T-cell (primary cell): ENCODE measurements at regions not wholly inside any gene's neighbourhood (a gene's known extent, or its start where the extent isn't known, plus 50 kb on each side); places are given as distances from the start of the nearest gene placed in this dataset.
"Not testable (repeated sequence)": the region's sequence is repeated elsewhere in the genome, so short reads cannot be mapped to it uniquely, and the experiment has no call there.

Experiments used
- ATAC-seq, 4 experiments: fragments of 200-7000 bp in 3 of 4; fragments of 150-1000 bp in 1 of 4; cut with Tn5 transposase; replicated peaks in 1 of 4; 1 replicate in 3 of 4; 2 replicates in 1 of 4; pipeline ENCODE4 v1.10.0; 2021; ENCODE audit warnings: moderate library complexity in 3 of 4, mild to moderate bottlenecking in 2 of 4, moderate number of reproducible peaks in 1 of 4
- CTCF ChIA-PET, 2 donors: fragments of 300-600 bp; sonication (Branson Sonifier 250); formaldehyde crosslinking; loops; one replicate each; lab custom pipeline; 2022; ENCODE audit warnings: antibody characterized with exemption in 2 of 2; lab: Charles Lee
- POLR2A ChIA-PET, 2 donors: fragments of 300-600 bp; sonication (Branson Sonifier 250); formaldehyde crosslinking; loops; one replicate each; lab custom pipeline; 2022; ENCODE audit warnings: antibody characterized with exemption in 2 of 2; lab: Charles Lee
- DNase-seq, 35 experiments: peaks; one replicate each; pipeline versions ENCODE4 v3.0.0 to v3.0.0-alpha.2; 2013 to 2023
- H3K27ac ChIP-seq: one replicate; pipeline ENCODE4 v1.5.1; 2013; ENCODE audit warnings: low read length
- H3K27me3 ChIP-seq, 2 experiments: replicated peaks in 1 of 2; 1 replicate in 1 of 2; 2 replicates in 1 of 2; pipeline versions ENCODE4 v1.6.1 to v1.7.0; 2013; ENCODE audit warnings: low read length in 1 of 2, mixed read lengths in 1 of 2; ENCODE audit not compliant: control insufficient read depth in 2 of 2, insufficient read depth in 2 of 2; ENCODE audit errors: extremely low read depth in 1 of 2
- H3K36me3 ChIP-seq, 2 donors: 1 replicate in 1 of 2; 2 replicates in 1 of 2; pipeline versions ENCODE4 v1.6.1 to v1.7.0; 2013; ENCODE audit warnings: low read length in 1 of 2; ENCODE audit not compliant: control insufficient read depth in 2 of 2, insufficient read depth in 1 of 2; ENCODE audit errors: extremely low read depth in 1 of 2
- H3K4me1 ChIP-seq, 2 experiments: 1 replicate in 1 of 2; 2 replicates in 1 of 2; pipeline versions ENCODE4 v1.6.1 to v1.7.0; 2013; ENCODE audit warnings: low read length in 2 of 2, mixed read lengths in 1 of 2; ENCODE audit not compliant: insufficient read depth in 2 of 2, control insufficient read depth in 1 of 2; ENCODE audit errors: extremely low read depth in 1 of 2
- H3K4me3 ChIP-seq, 2 donors: 1 replicate in 1 of 2; 2 replicates in 1 of 2; pipeline versions ENCODE4 v1.5.1 to v1.7.0; 2013; ENCODE audit warnings: mild to moderate bottlenecking in 2 of 2, low read length in 1 of 2, moderate library complexity in 1 of 2; ENCODE audit not compliant: control insufficient read depth in 1 of 2; ENCODE audit errors: extremely low read depth in 1 of 2
- H3K9me3 ChIP-seq: 2 replicates; pipeline ENCODE4 v1.7.0; 2013
- H3K27ac Mint-ChIP-seq, 2 donors: one replicate each; pipeline ENCODE4 v1.8.0; 2020 to 2021; ENCODE audit warnings: mild to moderate bottlenecking in 2 of 2, mixed read lengths in 2 of 2
- H3K27me3 Mint-ChIP-seq, 2 donors: one replicate each; pipeline ENCODE4 v1.8.0; 2021 to 2022; ENCODE audit warnings: mixed read lengths in 2 of 2
- H3K36me3 Mint-ChIP-seq: one replicate; pipeline ENCODE4 v1.8.0; 2021; ENCODE audit warnings: mixed read lengths
- H3K4me1 Mint-ChIP-seq, 3 donors: one replicate each; pipeline ENCODE4 v1.8.0; 2020 to 2022; ENCODE audit warnings: mixed read lengths in 3 of 3, mild to moderate bottlenecking in 1 of 3
- H3K4me3 Mint-ChIP-seq, 3 donors: one replicate each; pipeline ENCODE4 v1.8.0; 2020 to 2022; ENCODE audit warnings: mild to moderate bottlenecking in 3 of 3, mixed read lengths in 3 of 3, moderate library complexity in 3 of 3
- H3K9me3 Mint-ChIP-seq, 3 donors: one replicate each; pipeline ENCODE4 v1.8.0; 2020 to 2022; ENCODE audit warnings: mixed read lengths in 3 of 3
- WGBS: methylation state at CpG from one replicate; pipeline ENCODE4 v1.1.5; 2013; ENCODE audit warnings: missing lambda C conversion rate; ENCODE audit not compliant: insufficient coverage; 5-methylcytosine and 5-hydroxymethylcytosine counted together

- H3K27me3 ChIP-seq = no peaks in the 10 kb centered on the region
- peaks cover 3 to 5% of the 10 kb centered on the region in 2 donors for H3K27me3 Mint-ChIP-seq
- ChIA-PET CTCF (no interaction called here), POLR2A (interaction anchor here in 1 of 2 donors (0.6 kb wide), 1 partner anchor 10 kb away, joined by 3 read pairs; no protein-coding TSS in a partner anchor)
- H3K4me1 ChIP-seq = no peaks in the 10 kb centered on the region
- H3K4me3 Mint-ChIP-seq = no peak overlapping the region
- no peak for ATAC-seq
- H3K9me3 Mint-ChIP-seq = peaks cover 0 to 11% (median 0%) of the 10 kb centered on the region in 3 donors
- H3K27ac ChIP-seq = no peak overlapping the region
- H3K36me3 ChIP-seq = no peaks in the 10 kb centered on the region
- no peaks in the 10 kb centered on the region for H3K36me3 Mint-ChIP-seq
- WGBS = no CpG with 5 or more reads among the region's 3 CpGs
- no peak overlapping the region for H3K27ac Mint-ChIP-seq
- H3K4me1 Mint-ChIP-seq = no peaks in the 10 kb centered on the region
- DNase-seq = no peak
- H3K4me3 ChIP-seq = no peak overlapping the region
- H3K9me3 ChIP-seq = no peaks in the 10 kb centered on the region
Observed at GRCh38 chr12:127041985-127042625, 1224.9 kb upstream of the TMEM132C start.

DNA sequence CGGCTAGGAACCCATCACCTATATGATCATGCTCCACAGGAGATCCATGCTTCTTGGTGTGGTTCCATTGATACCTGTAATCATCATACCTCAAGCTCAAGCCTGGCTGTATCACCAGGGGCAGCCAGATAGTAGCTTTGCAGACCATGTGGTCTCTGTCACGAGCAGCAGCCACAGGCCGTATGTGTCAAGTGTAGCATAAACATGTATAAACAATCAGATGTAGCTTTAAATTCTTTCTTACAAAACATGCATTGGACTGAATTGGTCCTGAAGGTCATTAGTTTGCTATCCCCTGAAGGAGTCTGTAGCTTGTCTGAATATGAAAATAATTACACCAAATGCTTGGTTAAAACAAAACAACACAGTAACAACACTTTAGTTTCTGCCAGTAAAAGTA is 1223.2 kb upstream of the TMEM132C start:
- Mint-ChIP-seq H3K27ac (no peak overlapping the region), H3K27me3 (peaks cover 3 to 5% of the 10 kb centered on the region in 2 donors), H3K9me3 (peaks cover 0 to 11% (median 2%) of the 10 kb centered on the region in 3 donors), H3K4me3 (no peak overlapping the region), H3K4me1 (no peaks in the 10 kb centered on the region), H3K36me3 (no peaks in the 10 kb centered on the region)
- Histone ChIP-seq H3K36me3 (no peaks in the 10 kb centered on the region), H3K27ac (no peak overlapping the region), H3K4me1 (no peaks in the 10 kb centered on the region), H3K4me3 (no peak overlapping the region), H3K27me3 (no peaks in the 10 kb centered on the region), H3K9me3 (no peaks in the 10 kb centered on the region)
- ChIA-PET CTCF (no interaction called here), POLR2A (no interaction called here)
- ATAC-seq = no peak
- no peak for DNase-seq
- no CpG with 5 or more reads among the region's 3 CpGs for WGBS

DNA sequence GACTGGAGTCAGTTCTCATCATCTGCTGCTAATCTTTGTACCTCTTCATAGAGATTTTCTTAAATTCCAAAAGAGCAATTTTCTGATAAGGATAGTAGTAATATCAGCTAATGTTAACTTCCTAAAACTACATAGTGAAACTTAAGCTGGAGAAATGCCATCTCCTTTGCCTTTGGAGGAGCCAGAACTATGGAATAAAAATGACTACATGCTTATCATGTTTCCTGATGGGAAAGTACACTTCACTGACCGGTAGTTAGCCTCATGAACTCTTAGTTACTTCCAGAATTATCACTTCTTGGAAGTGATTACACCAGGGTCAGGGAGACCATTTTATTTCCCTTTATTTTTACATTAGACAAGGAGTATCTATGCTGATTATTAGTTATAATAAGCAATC is 1222.1 kb upstream of the TMEM132C start:
- no peak for ATAC-seq
- WGBS = no CpG with 5 or more reads among the region's 1 CpG
- no peak for DNase-seq
- Mint-ChIP-seq H3K4me1 (no peaks in the 10 kb centered on the region), H3K27me3 (peaks cover 3 to 5% of the 10 kb centered on the region in 2 donors), H3K27ac (no peak overlapping the region), H3K9me3 (peaks cover 2 to 8% (median 4%) of the 10 kb centered on the region in 3 donors), H3K36me3 (no peaks in the 10 kb centered on the region), H3K4me3 (no peak overlapping the region)
- H3K27me3 ChIP-seq = no peaks in the 10 kb centered on the region
- H3K4me1 ChIP-seq = no peaks in the 10 kb centered on the region
- ChIA-PET CTCF (no interaction called here), POLR2A (no interaction called here)
- no peak overlapping the region for H3K27ac ChIP-seq
- no peak overlapping the region for H3K4me3 ChIP-seq
- H3K36me3 ChIP-seq = no peaks in the 10 kb centered on the region
- no peaks in the 10 kb centered on the region for H3K9me3 ChIP-seq

DNA sequence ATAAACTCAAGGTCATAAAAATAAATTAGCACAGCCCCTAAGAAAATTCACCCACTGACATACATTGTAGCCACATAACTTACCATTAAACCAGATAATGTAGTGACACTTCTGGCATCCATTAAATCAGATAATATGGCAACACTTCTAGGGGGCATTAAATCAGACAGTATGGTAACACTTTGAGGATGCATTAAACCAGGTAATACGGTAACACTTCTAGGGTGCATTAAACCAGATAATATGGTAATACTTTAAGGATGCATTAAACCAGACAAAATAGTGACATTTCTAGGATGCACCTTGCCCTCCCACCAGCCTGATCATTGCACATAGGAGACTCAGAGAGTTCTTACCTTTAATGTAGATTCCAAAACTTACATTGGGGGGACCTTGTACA is 1220.5 kb upstream of the TMEM132C start:
- Mint-ChIP-seq H3K36me3 (no peaks in the 10 kb centered on the region), H3K4me1 (no peaks in the 10 kb centered on the region), H3K4me3 (no peak overlapping the region), H3K27me3 (peaks cover 3 to 5% of the 10 kb centered on the region in 2 donors), H3K9me3 (peaks cover 2 to 6% (median 4%) of the 10 kb centered on the region in 3 donors), H3K27ac (no peak overlapping the region)
- Histone ChIP-seq H3K27me3 (no peaks in the 10 kb centered on the region), H3K36me3 (no peaks in the 10 kb centered on the region), H3K27ac (no peak overlapping the region), H3K4me1 (no peaks in the 10 kb centered on the region), H3K4me3 (no peak overlapping the region), H3K9me3 (no peaks in the 10 kb centered on the region)
- ATAC-seq (no peak), DNase-seq (no peak)
- WGBS = no CpG with 5 or more reads among the region's 1 CpG
- ChIA-PET POLR2A (no interaction called here), CTCF (no interaction called here)

- Mint-ChIP-seq H3K4me1 (no peaks in the 10 kb centered on the region), H3K27ac (no peak overlapping the region), H3K36me3 (no peaks in the 10 kb centered on the region), H3K4me3 (no peak overlapping the region), H3K9me3 (peaks cover 0 to 4% (median 2%) of the 10 kb centered on the region in 3 donors), H3K27me3 (peaks cover 0 to 4% of the 10 kb centered on the region in 2 donors)
- no peaks in the 10 kb centered on the region for H3K4me1 ChIP-seq
- ATAC-seq (no peak), DNase-seq (no peak)
- ChIA-PET CTCF (no interaction called here), POLR2A (no interaction called here)
- H3K9me3 ChIP-seq = no peaks in the 10 kb centered on the region
- no peaks in the 10 kb centered on the region for H3K27me3 ChIP-seq
- no peak overlapping the region for H3K4me3 ChIP-seq
- no peak overlapping the region for H3K27ac ChIP-seq
- WGBS = 86% methylated on average over 1 of the region's 1 CpG
- H3K36me3 ChIP-seq = no peaks in the 10 kb centered on the region
Observed at GRCh38 chr12:127048057-127048456, 1218.9 kb upstream of the TMEM132C start.

GRCh38 chr12:127048525-127048924 is 1218.4 kb upstream of the TMEM132C start:
- H3K4me1 Mint-ChIP-seq, CTCF ChIA-PET, H3K27me3 ChIP-seq, H3K9me3 Mint-ChIP-seq, H3K36me3 Mint-ChIP-seq, H3K27ac ChIP-seq, H3K27me3 Mint-ChIP-seq, H3K9me3 ChIP-seq, H3K4me3 Mint-ChIP-seq, H3K36me3 ChIP-seq, H3K4me3 ChIP-seq, POLR2A ChIA-PET, DNase-seq, H3K4me1 ChIP-seq, ATAC-seq, H3K27ac Mint-ChIP-seq: not testable (repeated sequence)
- 100% methylated on average over 4 of the region's 6 CpGs for WGBS

GRCh38 chr12:127051139-127051538 is 1215.8 kb upstream of the TMEM132C start:
- no peak overlapping the region for H3K27ac ChIP-seq
- ChIA-PET CTCF (no interaction called here), POLR2A (no interaction called here)
- H3K4me3 ChIP-seq = no peak overlapping the region
- Mint-ChIP-seq H3K9me3 (peaks cover 0 to 4% (median 2%) of the 10 kb centered on the region in 3 donors), H3K4me3 (no peak overlapping the region), H3K27me3 (no peaks in the 10 kb centered on the region), H3K36me3 (no peaks in the 10 kb centered on the region), H3K4me1 (no peaks in the 10 kb centered on the region), H3K27ac (no peak overlapping the region)
- H3K9me3 ChIP-seq = no peaks in the 10 kb centered on the region
- ATAC-seq (no peak), DNase-seq (no peak)
- WGBS = 89% methylated on average over 1 of the region's 3 CpGs
- no peaks in the 10 kb centered on the region for H3K36me3 ChIP-seq
- no peaks in the 10 kb centered on the region for H3K27me3 ChIP-seq
- no peaks in the 10 kb centered on the region for H3K4me1 ChIP-seq
